ENCODE measurements at regions not wholly inside any gene's neighbourhood (a gene's known extent, or its start where the extent isn't known, plus 50 kb on each side); places are given as distances from the start of the nearest gene placed in this dataset.

- TF ChIP-seq CTCF (IDR thresholded peaks at IDR 0.05) (no peak), POLR2AphosphoS5 (IDR thresholded peaks at IDR 0.05) (no peak), POLR2A (IDR thresholded peaks at IDR 0.05) (no peak)
These were observed 170.8 kb upstream of the NCKAP5 start for GRCh38 chr2:133739039-133739438.
